ELR (cell line): ENCODE measurements at regions not wholly inside any gene's neighbourhood (a gene's known extent, or its start where the extent isn't known, plus 50 kb on each side); places are given as distances from the start of the nearest gene placed in this dataset.

ENCODE experiments used
- DNase-seq: peaks from one replicate; pipeline ENCODE4 v3.0.0-alpha.2; 2015; ENCODE audit warnings: low read depth

- DNase-seq: no peak
Observed at GRCh38 chr18:39870591-39870990, 2084.4 kb upstream of the PIK3C3 start.

GRCh38 chr18:39863916-39864315 lies 2091.1 kb upstream of the PIK3C3 start:
- DNase-seq: no peak

GRCh38 chr18:39862341-39862740 lies 2092.7 kb upstream of the PIK3C3 start:
- DNase-seq: no peak

- DNase-seq: no peak
Observed at GRCh38 chr18:39854291-39854690, 2100.7 kb upstream of the PIK3C3 start.

- DNase-seq: no peak
Observed at GRCh38 chr18:39846265-39846664, 2108.8 kb upstream of the PIK3C3 start.

GRCh38 chr18:39845631-39846030 lies 2109.4 kb upstream of the PIK3C3 start:
- DNase-seq: no peak

GRCh38 chr18:39845106-39845505 lies 2109.9 kb upstream of the PIK3C3 start:
- no peak for DNase-seq

- no peak for DNase-seq
Observed at GRCh38 chr18:39843546-39843945, 2111.5 kb upstream of the PIK3C3 start.

- no peak for DNase-seq
Observed at GRCh38 chr18:39842366-39842914, 2112.6 kb upstream of the PIK3C3 start.

GRCh38 chr18:39841482-39842365 lies 2113.3 kb upstream of the PIK3C3 start:
- DNase-seq: peak; percentile 67

GRCh38 chr18:39840856-39841481 lies 2114.1 kb upstream of the PIK3C3 start:
- no peak for DNase-seq

- peak; percentile 42 for DNase-seq
Observed at GRCh38 chr18:39840406-39840805, 2114.6 kb upstream of the PIK3C3 start.

- peak; percentile 15 for DNase-seq
Observed at GRCh38 chr18:39839782-39840181, 2115.3 kb upstream of the PIK3C3 start.

- no peak for DNase-seq
Observed at GRCh38 chr18:39838831-39839230, 2116.2 kb upstream of the PIK3C3 start.

- DNase-seq: peak; percentile 27
Observed at GRCh38 chr18:39835303-39836030, 2119.6 kb upstream of the PIK3C3 start.

GRCh38 chr18:39834636-39835035 lies 2120.4 kb upstream of the PIK3C3 start:
- no peak for DNase-seq

- DNase-seq: no peak
Observed at GRCh38 chr18:39825485-39826150, 2129.4 kb upstream of the PIK3C3 start.

- peak; percentile 46 for DNase-seq
Observed at GRCh38 chr18:39806525-39806924, 2148.5 kb upstream of the PIK3C3 start.

- no peak for DNase-seq
Observed at GRCh38 chr18:39805218-39805617, 2149.8 kb upstream of the PIK3C3 start.

- no peak for DNase-seq
Observed at GRCh38 chr18:39802648-39803229, 2152.3 kb upstream of the PIK3C3 start.

- DNase-seq: no peak
Observed at GRCh38 chr18:39801848-39802247, 2153.2 kb upstream of the PIK3C3 start.

GRCh38 chr18:39801010-39801409 lies 2154.0 kb upstream of the PIK3C3 start:
- no peak for DNase-seq
